GM13976 (cell line): ENCODE measurements at regions not wholly inside any gene's neighbourhood (a gene's known extent, or its start where the extent isn't known, plus 50 kb on each side); places are given as distances from the start of the nearest gene placed in this dataset.

Experiments
- DNase-seq: peaks from one replicate; pipeline ENCODE4 v3.0.0; 2012; ENCODE audit warnings: low spot score
- CTCF ChIP-seq: IDR thresholded peaks from 2 replicates; pipeline ENCODE4 v1.5.1; 2012; ENCODE audit warnings: borderline replicate concordance, mild to moderate bottlenecking; ENCODE audit not compliant: insufficient read depth; ENCODE audit errors: extremely low read depth, missing control alignments, control extremely low read depth
- in situ Hi-C: fragments of 300-500 bp; cut with MboI; formaldehyde crosslinking; loops from one replicate; pipeline ENCODE4 v1.12.0; 2022; ENCODE audit warnings: low sequenced_read_pairs, mixed read lengths, inconsistent platforms; ENCODE audit not compliant: unreplicated experiment

- in situ Hi-C loops: no loop called here
- no peak for TF ChIP-seq CTCF
- no peak for DNase-seq
Measured at GRCh38 chr2:42855221-42855970, 63.0 kb upstream of the HAAO start.

- TF ChIP-seq CTCF: no peak
- in situ Hi-C loops: no loop called here
- no peak for DNase-seq
Measured at GRCh38 chr2:42854207-42854818, 61.9 kb upstream of the HAAO start.

- no peak for TF ChIP-seq CTCF
- in situ Hi-C loops: no loop called here
- no peak for DNase-seq
Measured at GRCh38 chr2:42853549-42854206, 61.3 kb upstream of the HAAO start.

GRCh38 chr2:42852798-42853197, 60.4 kb upstream of the HAAO start:
- in situ Hi-C loops: no loop called here
- no peak for TF ChIP-seq CTCF
- DNase-seq: no peak

- in situ Hi-C loops: no loop called here
- DNase-seq: no peak
- no peak for TF ChIP-seq CTCF
Measured at GRCh38 chr2:42851740-42852250, 59.4 kb upstream of the HAAO start.

- in situ Hi-C loops: no loop called here
- no peak for TF ChIP-seq CTCF
- DNase-seq: no peak
Measured at GRCh38 chr2:42851186-42851585, 58.8 kb upstream of the HAAO start.
